ENCODE measurements at regions not wholly inside any gene's neighbourhood (a gene's known extent, or its start where the extent isn't known, plus 50 kb on each side); places are given as distances from the start of the nearest gene placed in this dataset.

DNA sequence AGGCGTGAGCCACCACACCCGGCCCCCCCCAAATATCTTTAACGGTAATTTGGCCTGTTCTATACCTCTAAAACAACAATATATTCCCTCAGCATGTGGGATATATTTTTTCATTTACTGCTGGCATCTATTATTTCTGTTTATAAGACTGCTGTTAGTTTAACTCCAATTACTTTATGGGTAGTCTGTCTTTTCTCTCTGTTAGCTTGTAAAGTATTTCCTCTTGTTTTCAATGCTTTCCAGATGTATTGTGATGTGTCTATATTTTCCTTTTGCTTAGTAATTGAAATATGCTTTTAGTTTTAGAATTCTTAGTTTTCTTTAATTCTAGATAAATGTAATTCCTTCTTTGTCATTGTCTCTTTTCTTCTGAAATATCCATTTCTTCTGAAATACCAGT, 445.8 kb downstream of the ANKRD50 start:
- H3K4me3 ChIP-seq (ENCODE audit: low read length): no peak overlapping the region
- H3K9me3 ChIP-seq (ENCODE audit: control insufficient read depth, low read depth, low read length): no peaks in the 10 kb centered on the region
- DNase-seq: no peak
- H3K27me3 ChIP-seq (ENCODE audit: control insufficient read depth, insufficient read depth, low read length): no peaks in the 10 kb centered on the region
- H3K4me1 ChIP-seq (ENCODE audit: control insufficient read depth, insufficient read depth, low read length): no peaks in the 10 kb centered on the region
- WGBS (ENCODE audit: insufficient coverage, low lambda C conversion rate): 83% methylated on average over 2 of the region's 3 CpGs
- H3K27ac ChIP-seq (ENCODE audit: low read length): no peak overlapping the region
- H3K36me3 ChIP-seq (ENCODE audit: control insufficient read depth, insufficient read depth, low read length): no peaks in the 10 kb centered on the region

DNA sequence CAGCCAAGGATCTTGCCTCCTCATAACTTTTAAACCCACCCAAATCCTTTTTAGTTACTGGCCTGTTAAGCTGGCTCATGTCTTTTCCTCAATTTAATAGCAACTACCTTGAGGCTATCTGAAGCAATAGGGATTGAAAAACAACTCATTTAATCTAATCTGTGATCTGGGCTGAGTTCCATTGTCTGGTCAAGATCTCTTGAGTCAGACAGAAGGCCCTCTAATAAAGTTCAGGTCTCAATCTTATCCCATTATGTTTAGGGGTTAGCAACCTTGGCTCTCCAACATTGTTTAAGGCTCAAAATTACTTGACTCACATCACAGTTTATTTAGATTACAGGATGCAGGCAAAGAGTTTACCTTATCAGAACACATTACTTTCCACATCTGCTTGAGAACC, 436.1 kb downstream of the ANKRD50 start:
- no peaks in the 10 kb centered on the region for H3K36me3 ChIP-seq (ENCODE audit: control insufficient read depth, insufficient read depth, low read length)
- H3K4me3 ChIP-seq (ENCODE audit: low read length): no peak overlapping the region
- H3K27ac ChIP-seq (ENCODE audit: low read length): no peak overlapping the region
- no peaks in the 10 kb centered on the region for H3K27me3 ChIP-seq (ENCODE audit: control insufficient read depth, insufficient read depth, low read length)
- no peaks in the 10 kb centered on the region for H3K4me1 ChIP-seq (ENCODE audit: control insufficient read depth, insufficient read depth, low read length)
- no peaks in the 10 kb centered on the region for H3K9me3 ChIP-seq (ENCODE audit: control insufficient read depth, low read depth, low read length)
- DNase-seq: no peak

DNA sequence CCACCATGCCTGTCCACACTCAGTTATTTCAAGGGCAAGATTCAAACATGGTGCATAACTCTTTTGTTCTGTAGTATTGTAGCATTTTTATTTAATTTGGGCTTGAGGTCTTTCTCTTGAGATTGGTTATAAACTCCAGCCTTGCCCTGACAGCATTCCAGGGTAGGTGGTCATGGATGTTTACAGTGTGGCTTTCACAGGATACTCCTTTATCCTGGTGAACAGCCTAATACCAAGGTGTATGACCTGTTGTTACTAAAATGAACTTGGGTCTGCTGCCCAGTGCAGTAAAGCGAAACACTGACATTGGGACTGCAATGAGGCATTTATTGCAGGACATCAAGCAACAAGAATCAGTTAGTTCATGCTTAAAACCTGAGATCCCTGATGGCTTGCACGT, 434.8 kb downstream of the ANKRD50 start:
- Histone ChIP-seq H3K9me3 (ENCODE audit: control insufficient read depth, low read depth, low read length) (no peaks in the 10 kb centered on the region), H3K36me3 (ENCODE audit: control insufficient read depth, insufficient read depth, low read length) (no peaks in the 10 kb centered on the region), H3K27me3 (ENCODE audit: control insufficient read depth, insufficient read depth, low read length) (no peaks in the 10 kb centered on the region), H3K27ac (ENCODE audit: low read length) (no peak overlapping the region), H3K4me3 (ENCODE audit: low read length) (no peak overlapping the region), H3K4me1 (ENCODE audit: control insufficient read depth, insufficient read depth, low read length) (no peaks in the 10 kb centered on the region)
- DNase-seq: no peak
- no CpG with 5 or more reads among the region's 2 CpGs for WGBS (ENCODE audit: insufficient coverage, low lambda C conversion rate)

DNA sequence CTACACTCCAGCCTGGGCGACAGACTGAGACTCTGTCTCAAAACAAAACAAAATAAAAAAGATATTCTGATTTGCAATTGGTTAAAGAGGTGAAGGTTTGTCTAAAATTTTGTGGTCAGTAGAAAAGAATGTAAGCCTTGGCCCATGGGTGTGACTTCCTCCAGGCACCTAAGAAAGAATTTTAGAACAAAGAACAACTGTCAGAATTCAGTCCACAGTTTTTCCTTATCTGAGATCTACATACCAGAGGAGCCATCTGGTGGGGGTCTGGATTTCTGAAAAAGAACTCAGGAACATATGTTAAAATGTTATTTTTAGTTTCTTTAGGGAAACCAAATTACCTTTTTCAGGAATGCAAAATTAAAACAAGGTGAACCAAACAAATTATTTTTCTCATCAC, 434.1 kb downstream of the ANKRD50 start:
- Histone ChIP-seq H3K36me3 (ENCODE audit: control insufficient read depth, insufficient read depth, low read length) (no peaks in the 10 kb centered on the region), H3K4me1 (ENCODE audit: control insufficient read depth, insufficient read depth, low read length) (no peaks in the 10 kb centered on the region), H3K27me3 (ENCODE audit: control insufficient read depth, insufficient read depth, low read length) (no peaks in the 10 kb centered on the region), H3K9me3 (ENCODE audit: control insufficient read depth, low read depth, low read length) (no peaks in the 10 kb centered on the region), H3K4me3 (ENCODE audit: low read length) (no peak overlapping the region), H3K27ac (ENCODE audit: low read length) (no peak overlapping the region)
- 60% methylated on average over 1 of the region's 1 CpG for WGBS (ENCODE audit: insufficient coverage, low lambda C conversion rate)
- no peak for DNase-seq

DNA sequence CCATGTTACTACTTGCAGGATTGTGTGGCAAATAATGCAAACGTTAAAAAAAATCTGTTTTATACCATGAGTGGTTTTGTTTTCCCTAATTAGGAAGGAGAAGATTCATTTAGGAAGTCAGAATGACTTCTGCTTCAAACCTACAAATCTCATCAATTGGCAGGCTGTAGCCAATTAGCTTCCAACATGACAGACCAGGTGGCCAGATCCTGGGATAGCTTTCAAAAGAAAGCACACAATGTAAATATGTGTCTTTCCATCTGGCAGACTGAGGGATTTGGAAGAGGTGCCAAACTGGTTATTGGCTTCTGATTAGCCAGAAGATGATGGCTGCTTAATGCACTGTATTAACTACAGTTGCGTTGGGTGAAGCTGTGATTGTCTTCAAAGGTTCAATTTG, 432.8 kb downstream of the ANKRD50 start:
- Histone ChIP-seq H3K36me3 (ENCODE audit: control insufficient read depth, insufficient read depth, low read length) (no peaks in the 10 kb centered on the region), H3K4me3 (ENCODE audit: low read length) (no peak overlapping the region), H3K27ac (ENCODE audit: low read length) (no peak overlapping the region), H3K4me1 (ENCODE audit: control insufficient read depth, insufficient read depth, low read length) (no peaks in the 10 kb centered on the region), H3K27me3 (ENCODE audit: control insufficient read depth, insufficient read depth, low read length) (no peaks in the 10 kb centered on the region), H3K9me3 (ENCODE audit: control insufficient read depth, low read depth, low read length) (no peaks in the 10 kb centered on the region)
- no peak for DNase-seq
- 80% methylated on average over 1 of the region's 2 CpGs for WGBS (ENCODE audit: insufficient coverage, low lambda C conversion rate)

DNA sequence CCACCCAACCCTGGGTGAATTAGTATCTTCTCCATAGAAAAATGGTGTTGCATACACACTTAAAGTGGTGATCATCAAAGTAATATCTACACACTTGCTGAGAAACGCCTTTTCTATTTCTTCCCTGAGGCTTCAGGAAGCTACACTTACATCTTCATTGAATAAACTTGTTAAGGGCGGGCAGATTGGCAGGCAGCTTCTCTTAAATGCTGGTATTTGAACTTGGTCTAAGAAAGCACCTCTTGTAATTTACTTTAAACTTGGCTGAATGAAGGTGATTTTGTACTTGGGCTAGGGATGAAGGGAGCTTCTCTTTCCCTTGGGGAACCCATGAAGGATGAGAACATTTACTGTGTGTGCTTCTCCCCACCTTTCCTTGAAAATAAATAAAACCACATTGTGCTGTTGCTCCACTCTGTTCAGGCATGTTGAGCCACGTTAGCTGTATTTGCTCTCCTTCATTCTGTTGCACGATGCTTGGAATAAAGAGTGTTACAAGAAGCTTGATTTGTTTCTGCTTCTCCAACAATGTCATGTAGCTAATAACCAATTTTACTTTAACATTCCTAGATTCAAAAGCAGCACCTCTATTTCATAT, 430.1 kb downstream of the ANKRD50 start:
- H3K4me1 ChIP-seq (ENCODE audit: control insufficient read depth, insufficient read depth, low read length): no peaks in the 10 kb centered on the region
- no peak overlapping the region for H3K4me3 ChIP-seq (ENCODE audit: low read length)
- no peaks in the 10 kb centered on the region for H3K9me3 ChIP-seq (ENCODE audit: control insufficient read depth, low read depth, low read length)
- no peak overlapping the region for H3K27ac ChIP-seq (ENCODE audit: low read length)
- H3K27me3 ChIP-seq (ENCODE audit: control insufficient read depth, insufficient read depth, low read length): no peaks in the 10 kb centered on the region
- 55% methylated on average over 4 of the region's 4 CpGs for WGBS (ENCODE audit: insufficient coverage, low lambda C conversion rate)
- no peak for DNase-seq
- H3K36me3 ChIP-seq (ENCODE audit: control insufficient read depth, insufficient read depth, low read length): no peaks in the 10 kb centered on the region

DNA sequence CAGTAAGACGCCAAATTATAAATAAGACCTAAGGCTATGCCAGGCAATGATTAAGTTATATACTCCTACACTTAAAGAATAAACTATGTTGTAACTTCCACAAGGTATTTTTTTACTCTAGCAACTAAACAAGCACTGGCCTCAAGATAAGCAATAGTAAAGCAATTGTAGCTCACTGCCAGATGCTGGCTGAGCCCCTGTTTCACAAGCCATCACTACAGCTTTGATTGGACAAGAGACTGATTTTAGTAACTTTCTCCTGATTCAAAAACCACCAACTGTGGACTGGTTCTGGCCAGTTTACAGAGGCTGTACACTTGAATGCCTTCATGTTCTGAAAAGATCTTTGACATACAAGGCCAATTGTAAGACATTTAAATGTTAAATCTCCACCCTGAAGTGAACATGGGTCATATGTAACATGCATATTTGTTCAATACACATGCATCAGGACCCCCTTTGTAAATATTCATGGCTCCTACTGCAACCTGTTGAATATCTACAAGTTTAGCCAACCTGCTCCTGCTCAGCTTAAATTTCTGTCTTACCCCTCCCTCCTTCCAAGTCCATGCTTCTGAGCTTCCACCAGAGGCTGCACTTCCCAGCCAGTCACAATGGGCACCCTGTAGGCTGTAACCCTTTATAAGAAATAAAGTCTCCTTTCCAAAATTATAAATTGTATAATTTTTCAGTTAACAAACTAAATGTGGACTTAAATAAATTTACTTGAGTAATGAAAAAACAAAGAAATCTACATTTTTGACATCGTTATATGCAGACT, 423.6 kb downstream of the ANKRD50 start:
- no CpG with 5 or more reads among the region's 2 CpGs for WGBS (ENCODE audit: insufficient coverage, low lambda C conversion rate)
- H3K9me3 ChIP-seq (ENCODE audit: control insufficient read depth, low read depth, low read length): no peaks in the 10 kb centered on the region
- no peaks in the 10 kb centered on the region for H3K4me1 ChIP-seq (ENCODE audit: control insufficient read depth, insufficient read depth, low read length)
- H3K36me3 ChIP-seq (ENCODE audit: control insufficient read depth, insufficient read depth, low read length): no peaks in the 10 kb centered on the region
- H3K27ac ChIP-seq (ENCODE audit: low read length): no peak overlapping the region
- DNase-seq: no peak
- no peaks in the 10 kb centered on the region for H3K27me3 ChIP-seq (ENCODE audit: control insufficient read depth, insufficient read depth, low read length)
- no peak overlapping the region for H3K4me3 ChIP-seq (ENCODE audit: low read length)

DNA sequence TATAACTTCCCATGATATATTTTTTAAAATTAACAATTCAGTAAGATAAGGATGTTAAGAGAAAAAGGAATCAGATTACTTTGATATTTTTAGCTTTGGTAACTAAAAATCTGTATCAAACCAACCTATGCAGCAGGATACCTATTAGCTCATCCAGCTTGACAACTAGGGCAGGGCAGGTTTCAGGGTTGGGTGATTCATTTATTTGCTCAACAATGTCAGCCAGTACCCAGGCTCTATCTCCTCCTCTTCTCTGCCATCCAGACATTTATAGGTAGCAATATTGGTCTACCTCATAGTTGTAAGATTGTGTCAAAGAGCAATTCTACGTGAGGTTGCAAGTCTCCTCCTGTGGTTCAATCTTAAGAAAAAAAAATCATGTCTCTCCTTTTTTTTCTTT, 421.9 kb downstream of the ANKRD50 start:
- H3K4me3 ChIP-seq (ENCODE audit: low read length): no peak overlapping the region
- no peaks in the 10 kb centered on the region for H3K4me1 ChIP-seq (ENCODE audit: control insufficient read depth, insufficient read depth, low read length)
- no peak overlapping the region for H3K27ac ChIP-seq (ENCODE audit: low read length)
- no peak for DNase-seq
- WGBS (ENCODE audit: insufficient coverage, low lambda C conversion rate): 100% methylated on average over 1 of the region's 1 CpG
- H3K27me3 ChIP-seq (ENCODE audit: control insufficient read depth, insufficient read depth, low read length): no peaks in the 10 kb centered on the region
- H3K9me3 ChIP-seq (ENCODE audit: control insufficient read depth, low read depth, low read length): no peaks in the 10 kb centered on the region
- no peaks in the 10 kb centered on the region for H3K36me3 ChIP-seq (ENCODE audit: control insufficient read depth, insufficient read depth, low read length)

DNA sequence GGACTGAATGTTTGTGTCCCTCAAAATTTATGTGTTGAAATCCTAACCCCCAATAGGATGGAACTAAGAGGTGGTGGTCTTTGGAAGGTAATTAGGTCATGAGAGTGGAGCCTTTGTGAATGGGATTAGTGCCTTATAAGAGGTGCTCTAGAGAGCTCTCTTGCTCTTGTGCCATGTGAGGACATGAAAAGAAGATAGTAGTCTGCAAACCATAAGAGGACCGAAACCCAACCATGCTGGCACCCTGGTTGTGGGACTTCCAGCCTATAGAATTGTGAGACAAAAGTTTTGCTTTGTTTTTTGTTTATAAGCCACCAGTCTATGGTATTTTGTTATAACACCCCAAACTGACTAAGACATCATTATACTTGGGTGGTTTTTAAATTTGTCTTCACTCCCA, 417.1 kb downstream of the ANKRD50 start:
- WGBS (ENCODE audit: insufficient coverage, low lambda C conversion rate): no CpG with 5 or more reads among the region's 1 CpG
- Histone ChIP-seq H3K27me3 (ENCODE audit: control insufficient read depth, insufficient read depth, low read length) (no peaks in the 10 kb centered on the region), H3K4me1 (ENCODE audit: control insufficient read depth, insufficient read depth, low read length) (no peaks in the 10 kb centered on the region), H3K27ac (ENCODE audit: low read length) (no peak overlapping the region), H3K4me3 (ENCODE audit: low read length) (no peak overlapping the region), H3K9me3 (ENCODE audit: control insufficient read depth, low read depth, low read length) (no peaks in the 10 kb centered on the region), H3K36me3 (ENCODE audit: control insufficient read depth, insufficient read depth, low read length) (no peaks in the 10 kb centered on the region)
- no peak for DNase-seq

DNA sequence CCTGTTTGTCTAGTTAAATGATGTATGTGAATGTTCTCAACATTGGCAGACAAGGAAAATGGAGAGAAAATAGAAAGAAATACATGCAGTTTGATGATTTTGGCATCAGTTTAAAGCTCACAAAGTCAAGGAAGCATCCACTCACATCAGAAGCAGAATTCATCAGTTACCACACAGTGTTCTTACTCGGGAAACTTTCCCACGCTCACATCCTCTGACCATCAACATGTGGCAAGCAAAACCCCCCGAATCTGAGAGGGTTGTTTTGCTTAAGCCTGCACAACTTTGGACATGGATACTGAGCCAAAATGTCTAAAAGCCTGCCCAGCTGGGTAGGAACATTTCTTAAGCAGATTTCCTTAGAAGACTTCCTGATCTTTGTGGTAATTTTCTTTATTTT, 407.6 kb downstream of the ANKRD50 start:
- Histone ChIP-seq H3K4me3 (ENCODE audit: low read length) (no peak overlapping the region), H3K9me3 (ENCODE audit: control insufficient read depth, low read depth, low read length) (no peaks in the 10 kb centered on the region), H3K36me3 (ENCODE audit: control insufficient read depth, insufficient read depth, low read length) (no peaks in the 10 kb centered on the region), H3K4me1 (ENCODE audit: control insufficient read depth, insufficient read depth, low read length) (no peaks in the 10 kb centered on the region), H3K27ac (ENCODE audit: low read length) (no peak overlapping the region), H3K27me3 (ENCODE audit: control insufficient read depth, insufficient read depth, low read length) (no peaks in the 10 kb centered on the region)
- no CpG with 5 or more reads among the region's 3 CpGs for WGBS (ENCODE audit: insufficient coverage, low lambda C conversion rate)
- no peak for DNase-seq

DNA sequence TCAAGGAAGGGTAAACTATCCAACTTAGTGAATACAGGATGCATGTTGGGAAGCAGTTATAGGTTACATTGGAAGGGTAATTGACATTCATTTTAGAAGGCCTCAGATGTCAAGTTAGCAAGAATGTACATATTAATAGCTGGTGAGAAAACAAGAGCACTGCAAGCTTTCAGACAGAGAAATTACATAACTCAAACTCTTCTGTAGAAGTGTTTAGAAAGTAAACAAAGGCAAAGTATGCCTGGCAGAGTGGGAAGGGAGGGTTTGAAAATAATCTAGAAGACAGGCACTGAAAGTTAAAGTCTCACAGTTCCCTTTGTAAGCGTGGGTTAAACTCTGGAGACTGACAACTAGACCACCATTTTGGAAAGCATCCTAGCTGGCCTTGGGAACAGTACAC, 406.2 kb downstream of the ANKRD50 start:
- DNase-seq: no peak
- Histone ChIP-seq H3K36me3 (ENCODE audit: control insufficient read depth, insufficient read depth, low read length) (no peaks in the 10 kb centered on the region), H3K4me1 (ENCODE audit: control insufficient read depth, insufficient read depth, low read length) (no peaks in the 10 kb centered on the region), H3K9me3 (ENCODE audit: control insufficient read depth, low read depth, low read length) (no peaks in the 10 kb centered on the region), H3K27me3 (ENCODE audit: control insufficient read depth, insufficient read depth, low read length) (no peaks in the 10 kb centered on the region), H3K4me3 (ENCODE audit: low read length) (no peak overlapping the region), H3K27ac (ENCODE audit: low read length) (no peak overlapping the region)
- no CpG with 5 or more reads among the region's 1 CpG for WGBS (ENCODE audit: insufficient coverage, low lambda C conversion rate)

Data from large intestine (tissue), 3 donors.